Daoy (cell line): ENCODE measurements at regions not wholly inside any gene's neighbourhood (a gene's known extent, or its start where the extent isn't known, plus 50 kb on each side); places are given as distances from the start of the nearest gene placed in this dataset.

Experiments
- DNase-seq: peaks from one replicate; pipeline ENCODE4 v3.0.0-alpha.2; 2015; ENCODE audit warnings: low read depth

GRCh38 chr16:79265701-79266100 is 334.8 kb downstream of the MAF start:
- DNase-seq: peak; percentile 41

- no peak for DNase-seq
These were observed 335.3 kb downstream of the MAF start for GRCh38 chr16:79265196-79265595.

- DNase-seq: no peak
These were observed 336.1 kb downstream of the MAF start for GRCh38 chr16:79264237-79265109.

- no peak for DNase-seq
These were observed 337.1 kb downstream of the MAF start for GRCh38 chr16:79263425-79263824.
